Type B pancreatic cell (in vitro differentiated cells): ENCODE measurements at regions not wholly inside any gene's neighbourhood (a gene's known extent, or its start where the extent isn't known, plus 50 kb on each side); places are given as distances from the start of the nearest gene placed in this dataset.

ENCODE experiments used
- DNase-seq: peaks from one replicate; pipeline ENCODE4 v3.0.0; 2021; ENCODE audit warnings: mixed read lengths; ENCODE audit not compliant: unreplicated experiment; ENCODE audit errors: extremely low spot score
- H3K27ac Mint-ChIP-seq: 2 replicates; pipeline ENCODE4 v1.8.0; 2021; ENCODE audit warnings: mild to moderate bottlenecking, mixed read lengths
- H3K27me3 Mint-ChIP-seq: 2 replicates; pipeline ENCODE4 v1.8.0; 2021; ENCODE audit warnings: mixed read lengths
- H3K36me3 Mint-ChIP-seq: 2 replicates; pipeline ENCODE4 v1.8.0; 2021; ENCODE audit warnings: mixed read lengths
- H3K4me1 Mint-ChIP-seq: one replicate; pipeline ENCODE4 v1.8.0; 2021; ENCODE audit warnings: mixed read lengths; ENCODE audit not compliant: unreplicated experiment
- H3K4me3 Mint-ChIP-seq: 2 replicates; pipeline ENCODE4 v1.8.0; 2021; ENCODE audit warnings: mild to moderate bottlenecking, mixed read lengths
- H3K9me3 Mint-ChIP-seq: 2 replicates; pipeline ENCODE4 v1.8.0; 2021; ENCODE audit warnings: mixed read lengths
- CTCF ChIP-seq: fragments of 200-600 bp; sonication (generic); conservative IDR thresholded peaks from 2 replicates; pipeline ENCODE4 v1.5.0; 2021; ENCODE audit warnings: antibody characterized with exemption, mild to moderate bottlenecking

DNA sequence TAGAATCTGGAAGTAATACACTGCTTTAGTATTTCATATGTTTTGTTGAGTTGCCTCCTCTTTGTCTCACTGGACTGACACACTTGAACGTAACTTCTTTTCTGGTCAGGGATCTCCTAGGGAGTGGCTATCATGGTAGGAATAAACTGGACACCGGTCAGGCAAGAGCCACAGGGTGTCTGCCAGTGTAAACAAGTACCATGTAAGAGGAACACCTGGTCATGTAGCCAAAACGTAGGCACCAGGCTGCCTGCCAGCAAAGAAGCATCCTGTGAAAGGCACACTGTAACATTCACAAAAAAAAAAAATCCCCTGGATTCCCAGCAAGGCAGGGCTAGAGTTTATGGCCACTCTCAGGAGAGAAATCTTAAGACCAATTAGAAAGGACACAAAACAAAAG lies 372.8 kb upstream of the RND3 start:
- H3K27ac Mint-ChIP-seq = no peak overlapping the region
- no peak for DNase-seq
- H3K4me1 Mint-ChIP-seq = peaks cover 10% of the 10 kb centered on the region
- TF ChIP-seq CTCF = no peak
- H3K4me3 Mint-ChIP-seq = no peak overlapping the region
- no peaks in the 10 kb centered on the region for H3K36me3 Mint-ChIP-seq
- H3K27me3 Mint-ChIP-seq = no peaks in the 10 kb centered on the region
- H3K9me3 Mint-ChIP-seq = peaks cover 19% of the 10 kb centered on the region

DNA sequence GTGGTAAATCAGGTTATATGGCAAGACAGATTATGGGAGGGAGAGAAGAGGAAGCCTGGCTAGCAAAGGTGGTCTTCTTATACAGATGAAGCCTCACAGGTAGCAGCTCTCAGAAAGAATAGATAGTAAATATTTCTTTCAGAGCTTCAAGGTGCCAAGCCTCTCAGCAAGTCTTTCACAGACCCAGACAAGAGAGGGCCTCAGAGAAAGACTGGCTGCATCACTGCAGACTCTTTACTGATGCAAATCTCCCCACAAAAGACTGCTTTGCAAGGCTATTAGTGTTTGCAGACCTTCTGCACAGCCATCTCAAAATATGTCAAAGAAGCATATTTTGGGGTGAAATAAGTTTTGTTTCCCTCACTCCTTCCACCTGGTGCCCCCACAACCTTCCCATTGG lies 372.4 kb upstream of the RND3 start:
- Mint-ChIP-seq H3K27me3 (no peaks in the 10 kb centered on the region), H3K9me3 (peaks cover 16% of the 10 kb centered on the region), H3K4me3 (no peak overlapping the region), H3K27ac (no peak overlapping the region), H3K4me1 (peaks cover 10% of the 10 kb centered on the region), H3K36me3 (no peaks in the 10 kb centered on the region)
- DNase-seq = no peak
- no peak for TF ChIP-seq CTCF

- peaks cover 11% of the 10 kb centered on the region for H3K9me3 Mint-ChIP-seq
- peak overlapping the region; percentile 34 for H3K4me3 Mint-ChIP-seq
- peaks cover 10% of the 10 kb centered on the region for H3K4me1 Mint-ChIP-seq
- peak overlapping the region; percentile 12 for H3K27ac Mint-ChIP-seq
- no peaks in the 10 kb centered on the region for H3K27me3 Mint-ChIP-seq
- no peak for DNase-seq
- no peaks in the 10 kb centered on the region for H3K36me3 Mint-ChIP-seq
- TF ChIP-seq CTCF = no peak
Measured at GRCh38 chr2:150859162-150859561, 371.7 kb upstream of the RND3 start.

GRCh38 chr2:150858382-150858781 lies 370.9 kb upstream of the RND3 start:
- peaks cover 11% of the 10 kb centered on the region for H3K9me3 Mint-ChIP-seq
- H3K4me3 Mint-ChIP-seq = no peak overlapping the region

GRCh38 chr2:150856596-150857281 lies 369.3 kb upstream of the RND3 start:
- no peaks in the 10 kb centered on the region for H3K36me3 Mint-ChIP-seq
- no peak for DNase-seq
- peaks cover 8% of the 10 kb centered on the region for H3K9me3 Mint-ChIP-seq
- H3K27me3 Mint-ChIP-seq = no peaks in the 10 kb centered on the region
- H3K4me1 Mint-ChIP-seq = peaks cover 18% of the 10 kb centered on the region
- no peak overlapping the region for H3K4me3 Mint-ChIP-seq
- H3K27ac Mint-ChIP-seq = no peak overlapping the region
- no peak for TF ChIP-seq CTCF

More at GRCh38 chr2:150858382-150858781, 370.9 kb upstream of the RND3 start:
- no peak overlapping the region for H3K27ac Mint-ChIP-seq
- H3K4me1 Mint-ChIP-seq = peaks cover 16% of the 10 kb centered on the region
- no peaks in the 10 kb centered on the region for H3K27me3 Mint-ChIP-seq
- TF ChIP-seq CTCF = no peak
- DNase-seq = no peak
- no peaks in the 10 kb centered on the region for H3K36me3 Mint-ChIP-seq
